Fibroblast of skin of left quadriceps (primary cell): ENCODE measurements at regions not wholly inside any gene's neighbourhood (a gene's known extent, or its start where the extent isn't known, plus 50 kb on each side); places are given as distances from the start of the nearest gene placed in this dataset.
"Not testable (repeated sequence)": the region's sequence is repeated elsewhere in the genome, so short reads cannot be mapped to it uniquely, and the experiment has no call there.

Experiments
- DNase-seq, 2 experiments: peaks; one replicate each; pipeline ENCODE4 v3.0.0-alpha.2; 2013; ENCODE audit warnings: low read depth in 2 of 2

GRCh38 chr13:93017493-93018112 lies 209.0 kb upstream of the GPC6 start:
- DNase-seq: no peak

GRCh38 chr13:93023929-93024328 lies 202.7 kb upstream of the GPC6 start:
- DNase-seq: no peak

- no peak for DNase-seq
Observed at GRCh38 chr13:93025984-93026383, 200.6 kb upstream of the GPC6 start.

- no peak for DNase-seq
Observed at GRCh38 chr13:93029536-93029935, 197.1 kb upstream of the GPC6 start.

GRCh38 chr13:93036380-93036779 lies 190.2 kb upstream of the GPC6 start:
- no peak for DNase-seq

GRCh38 chr13:93037780-93038179 lies 188.8 kb upstream of the GPC6 start:
- no peak for DNase-seq

GRCh38 chr13:93038187-93038586 lies 188.4 kb upstream of the GPC6 start:
- DNase-seq: no peak

- peak; percentile 32 to 38 for DNase-seq
Observed at GRCh38 chr13:93039131-93039530, 187.5 kb upstream of the GPC6 start.

GRCh38 chr13:93041566-93041965 lies 185.0 kb upstream of the GPC6 start:
- not testable (repeated sequence) for DNase-seq

- DNase-seq: no peak
Observed at GRCh38 chr13:93045836-93046235, 180.8 kb upstream of the GPC6 start.

- DNase-seq: no peak
Observed at GRCh38 chr13:93055233-93055632, 171.4 kb upstream of the GPC6 start.

- DNase-seq: no peak
Observed at GRCh38 chr13:93058301-93058700, 168.3 kb upstream of the GPC6 start.

- DNase-seq: no peak
Observed at GRCh38 chr13:93060144-93060543, 166.5 kb upstream of the GPC6 start.

- DNase-seq: peak; percentile 49 to 63
Observed at GRCh38 chr13:93066187-93066586, 160.4 kb upstream of the GPC6 start.

- DNase-seq: peak in 1 of 2 experiments; percentile 13
Observed at GRCh38 chr13:93079294-93079693, 147.3 kb upstream of the GPC6 start.

- DNase-seq: no peak
Observed at GRCh38 chr13:93080166-93080565, 146.4 kb upstream of the GPC6 start.

- no peak for DNase-seq
Observed at GRCh38 chr13:93080587-93080986, 146.0 kb upstream of the GPC6 start.

- DNase-seq: no peak
Observed at GRCh38 chr13:93086329-93086728, 140.3 kb upstream of the GPC6 start.

GRCh38 chr13:93098972-93099371 lies 127.6 kb upstream of the GPC6 start:
- DNase-seq: no peak

- no peak for DNase-seq
Observed at GRCh38 chr13:93101226-93101734, 125.3 kb upstream of the GPC6 start.

- DNase-seq: no peak
Observed at GRCh38 chr13:93104270-93104669, 122.3 kb upstream of the GPC6 start.

- no peak for DNase-seq
Observed at GRCh38 chr13:93108111-93108601, 118.5 kb upstream of the GPC6 start.

GRCh38 chr13:93116809-93117208 lies 109.8 kb upstream of the GPC6 start:
- DNase-seq: no peak

GRCh38 chr13:93118081-93118615 lies 108.5 kb upstream of the GPC6 start:
- no peak for DNase-seq
